HEK293T (cell line): ENCODE measurements at regions not wholly inside any gene's neighbourhood (a gene's known extent, or its start where the extent isn't known, plus 50 kb on each side); places are given as distances from the start of the nearest gene placed in this dataset.
"Not testable (repeated sequence)": the region's sequence is repeated elsewhere in the genome, so short reads cannot be mapped to it uniquely, and the experiment has no call there.

Experiments
- BHLHE40 ChIP-seq: fragments of 450-650 bp; IDR thresholded peaks from 2 replicates; pipeline ENCODE4 v1.6.1; 2016; ENCODE audit warnings: mild to moderate bottlenecking, moderate library complexity, borderline replicate concordance
- ELF4 ChIP-seq: fragments of 450-650 bp; IDR thresholded peaks from 2 replicates; pipeline ENCODE4 v1.6.1; 2017; ENCODE audit warnings: antibody characterized with exemption
- FOXA1 ChIP-seq: fragments of 450-650 bp; IDR thresholded peaks from 2 replicates; pipeline ENCODE4 v1.6.1; 2016; ENCODE audit warnings: mild to moderate bottlenecking
- FOXK2 ChIP-seq: fragments of 450-650 bp; IDR thresholded peaks from 2 replicates; pipeline ENCODE4 v1.6.1; 2016; ENCODE audit warnings: mild to moderate bottlenecking
- FOXM1 ChIP-seq: fragments of 450-650 bp; IDR thresholded peaks from 2 replicates; pipeline ENCODE4 v1.6.1; 2017; ENCODE audit warnings: mild to moderate bottlenecking, borderline replicate concordance
- HDGF ChIP-seq: fragments of 450-650 bp; IDR thresholded peaks from 2 replicates; pipeline ENCODE4 v1.6.1; 2017; ENCODE audit warnings: antibody characterized with exemption, borderline replicate concordance
- LEF1 ChIP-seq: fragments of 450-650 bp; IDR thresholded peaks from 2 replicates; pipeline ENCODE4 v1.6.1; 2017; ENCODE audit warnings: mild to moderate bottlenecking, borderline replicate concordance
- SP1 ChIP-seq: fragments of 450-650 bp; IDR thresholded peaks from 2 replicates; pipeline ENCODE4 v1.6.1; 2017
- SUZ12 ChIP-seq: fragments of 450-650 bp; IDR thresholded peaks from 2 replicates; pipeline ENCODE4 v1.6.1; 2016; ENCODE audit warnings: mild to moderate bottlenecking
- TARDBP ChIP-seq: fragments of 450-650 bp; IDR thresholded peaks from 2 replicates; pipeline ENCODE4 v1.6.1; 2016
- ZNF384 ChIP-seq: fragments of 450-650 bp; IDR thresholded peaks from 2 replicates; pipeline ENCODE4 v1.6.1; 2016

GRCh38 chr5:176043252-176043829 is 75.2 kb upstream of the THOC3 start:
- TF ChIP-seq TARDBP, BHLHE40, ELF4, LEF1, FOXM1, SUZ12, FOXA1, ZNF384, HDGF, FOXK2, SP1: not testable (repeated sequence)
